ENCODE measurements at regions not wholly inside any gene's neighbourhood (a gene's known extent, or its start where the extent isn't known, plus 50 kb on each side); places are given as distances from the start of the nearest gene placed in this dataset.

DNA sequence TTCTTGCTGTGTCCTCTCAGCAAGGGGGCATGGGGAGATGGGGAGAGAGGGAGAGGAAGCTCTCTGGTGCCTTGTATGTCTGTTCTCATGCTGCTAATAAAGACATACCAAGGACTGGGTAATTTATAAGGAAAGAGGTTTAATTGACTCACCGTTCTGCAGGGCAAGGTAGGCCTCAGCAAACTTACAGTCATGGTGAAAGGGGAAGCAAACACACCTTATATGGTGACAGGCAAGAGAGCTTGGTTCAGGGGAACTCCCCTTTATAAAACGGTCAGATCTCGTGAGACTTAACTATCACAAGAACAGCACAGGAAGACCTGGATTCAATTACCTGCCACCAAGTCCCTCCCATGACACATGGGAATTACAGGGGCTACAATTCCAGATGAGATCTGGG, 464.7 kb upstream of the CELF2 start:
- DNase-seq (no peak), ATAC-seq (no peak)
- Histone ChIP-seq H3K9me3 (no peaks in the 10 kb centered on the region), H3K27me3 (no peaks in the 10 kb centered on the region), H3K36me3 (no peaks in the 10 kb centered on the region), H3K4me1 (no peaks in the 10 kb centered on the region), H3K4me3 (no peak overlapping the region), H3K27ac (no peak overlapping the region)
- TF ChIP-seq, protein P1, sequence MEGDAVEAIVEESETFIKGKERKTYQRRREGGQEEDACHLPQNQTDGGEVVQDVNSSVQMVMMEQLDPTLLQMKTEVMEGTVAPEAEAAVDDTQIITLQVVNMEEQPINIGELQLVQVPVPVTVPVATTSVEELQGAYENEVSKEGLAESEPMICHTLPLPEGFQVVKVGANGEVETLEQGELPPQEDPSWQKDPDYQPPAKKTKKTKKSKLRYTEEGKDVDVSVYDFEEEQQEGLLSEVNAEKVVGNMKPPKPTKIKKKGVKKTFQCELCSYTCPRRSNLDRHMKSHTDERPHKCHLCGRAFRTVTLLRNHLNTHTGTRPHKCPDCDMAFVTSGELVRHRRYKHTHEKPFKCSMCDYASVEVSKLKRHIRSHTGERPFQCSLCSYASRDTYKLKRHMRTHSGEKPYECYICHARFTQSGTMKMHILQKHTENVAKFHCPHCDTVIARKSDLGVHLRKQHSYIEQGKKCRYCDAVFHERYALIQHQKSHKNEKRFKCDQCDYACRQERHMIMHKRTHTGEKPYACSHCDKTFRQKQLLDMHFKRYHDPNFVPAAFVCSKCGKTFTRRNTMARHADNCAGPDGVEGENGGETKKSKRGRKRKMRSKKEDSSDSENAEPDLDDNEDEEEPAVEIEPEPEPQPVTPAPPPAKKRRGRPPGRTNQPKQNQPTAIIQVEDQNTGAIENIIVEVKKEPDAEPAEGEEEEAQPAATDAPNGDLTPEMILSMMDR (IDR thresholded peaks at IDR 0.05), result no peak
- intact Hi-C loops (cut with DNase I), result no loop called here

DNA sequence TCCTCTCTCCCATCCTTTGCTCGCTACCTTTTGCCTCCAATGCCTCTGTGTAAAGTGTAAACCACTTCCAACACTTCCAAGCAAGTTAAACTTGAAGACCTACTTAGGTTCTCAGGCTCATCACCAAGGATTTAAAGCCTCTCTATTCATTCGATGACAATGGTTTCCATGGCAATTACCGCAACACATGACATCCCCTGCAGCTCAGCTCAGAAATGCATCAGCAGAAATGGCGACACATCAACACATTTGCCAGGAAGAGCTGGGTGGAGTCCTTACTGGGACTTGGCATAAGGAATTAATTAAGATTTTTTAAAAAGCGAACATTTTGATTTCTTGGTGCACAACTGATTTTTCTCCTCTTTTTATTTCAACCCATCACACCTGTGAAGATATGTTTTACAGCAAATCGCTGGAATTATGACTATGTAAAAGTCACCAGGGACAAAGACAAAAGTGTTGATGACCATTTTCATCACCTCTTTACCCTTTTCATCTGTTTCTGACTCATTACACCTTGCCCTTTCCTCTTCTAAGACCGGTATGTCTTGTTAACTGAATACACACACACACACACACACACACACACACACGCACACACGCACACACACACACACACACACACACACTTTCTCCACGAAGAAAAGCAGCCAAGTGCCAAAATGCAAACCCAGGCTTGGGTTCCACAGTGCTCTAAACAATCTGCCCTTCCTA, 453.4 kb upstream of the CELF2 start:
- DNase-seq (no peak), ATAC-seq (no peak)
- no peak overlapping the region for H3K27ac ChIP-seq

DNA sequence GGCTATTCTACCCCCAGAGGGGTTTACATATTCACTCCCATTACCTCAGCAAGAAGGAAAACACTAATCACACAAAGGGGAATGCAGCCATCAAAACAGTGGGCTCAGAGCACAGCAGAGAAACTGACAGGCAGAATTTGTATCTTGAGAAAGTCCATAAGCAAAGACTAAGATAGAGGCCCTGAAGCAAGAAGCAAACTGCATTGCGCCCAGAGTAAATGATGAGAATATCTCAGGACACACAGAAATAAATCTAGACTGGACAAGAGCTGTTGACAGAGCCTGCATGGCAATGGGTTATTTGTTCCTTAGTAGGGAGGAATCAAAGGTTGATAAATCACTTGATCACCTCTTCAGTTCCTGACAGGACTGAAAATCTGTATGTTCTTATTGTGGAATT, 440.7 kb upstream of the CELF2 start:
- Histone ChIP-seq H3K4me3 (no peak overlapping the region), H3K9me3 (no peaks in the 10 kb centered on the region), H3K27me3 (no peaks in the 10 kb centered on the region), H3K4me1 (no peaks in the 10 kb centered on the region), H3K36me3 (no peaks in the 10 kb centered on the region), H3K27ac (no peak overlapping the region)
- TF ChIP-seq, protein P1 (IDR thresholded peaks at IDR 0.05), result no peak
- intact Hi-C loops (cut with DNase I), result no loop called here
- ATAC-seq, result no peak
- DNase-seq, result no peak

More for the DNA sequence above, 453.4 kb upstream of the CELF2 start:
- intact Hi-C loops (cut with DNase I), result no loop called here
- no peaks in the 10 kb centered on the region for H3K36me3 ChIP-seq
- no peaks in the 10 kb centered on the region for H3K4me1 ChIP-seq
- no peaks in the 10 kb centered on the region for H3K27me3 ChIP-seq
- H3K4me3 ChIP-seq, result no peak overlapping the region
- no peaks in the 10 kb centered on the region for H3K9me3 ChIP-seq
- TF ChIP-seq, protein P1 (IDR thresholded peaks at IDR 0.05), result no peak

DNA sequence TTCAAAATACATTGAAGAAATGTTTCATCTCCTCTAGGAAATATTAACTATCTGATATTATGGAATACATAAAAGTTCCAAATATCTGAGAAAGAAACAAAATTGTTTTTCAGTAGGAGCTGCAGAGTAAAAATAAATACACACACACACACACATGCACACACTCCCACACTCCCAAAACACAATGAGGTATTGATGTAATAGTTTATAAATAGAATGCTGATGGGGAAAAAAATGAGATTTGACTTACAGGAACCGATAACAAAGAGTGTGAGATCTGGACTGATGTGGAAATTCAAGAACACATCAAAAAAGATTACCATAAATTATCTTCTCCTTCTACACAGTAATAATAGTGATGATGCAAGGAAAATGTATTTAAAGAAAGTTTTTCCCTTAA, 438.0 kb upstream of the CELF2 start:
- ATAC-seq, result no peak
- no peaks in the 10 kb centered on the region for H3K36me3 ChIP-seq
- no peaks in the 10 kb centered on the region for H3K9me3 ChIP-seq
- intact Hi-C loops (cut with DNase I), result no loop called here
- no peaks in the 10 kb centered on the region for H3K27me3 ChIP-seq
- H3K4me1 ChIP-seq, result no peaks in the 10 kb centered on the region
- TF ChIP-seq, protein P1 (IDR thresholded peaks at IDR 0.05), result no peak
- H3K27ac ChIP-seq, result no peak overlapping the region
- H3K4me3 ChIP-seq, result no peak overlapping the region
- peak in 1 of 4 donors; percentile 26 for DNase-seq

DNA sequence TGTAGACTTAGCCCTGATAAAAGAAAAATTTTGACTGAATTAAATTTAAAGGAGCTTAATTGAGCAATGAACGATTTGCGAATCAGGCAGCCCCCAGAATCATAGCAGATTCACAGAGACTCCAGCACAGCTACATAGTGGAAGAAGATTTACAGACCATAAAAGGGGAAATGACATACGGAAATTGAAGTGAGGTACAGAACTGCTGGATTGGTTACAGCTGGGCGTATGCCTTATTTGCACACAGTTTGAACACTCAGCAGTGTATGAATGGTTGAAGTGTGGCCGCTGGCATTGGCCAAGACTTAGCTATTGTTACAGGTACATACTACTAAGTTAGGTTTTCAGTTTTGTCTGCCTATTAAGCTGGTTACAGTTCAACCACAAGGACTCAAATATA, 433.5 kb upstream of the CELF2 start:
- intact Hi-C loops (cut with DNase I), result no loop called here
- TF ChIP-seq, protein P1 (IDR thresholded peaks at IDR 0.05), result no peak
- DNase-seq (no peak), ATAC-seq (no peak)
- Histone ChIP-seq H3K4me1 (no peaks in the 10 kb centered on the region), H3K36me3 (no peaks in the 10 kb centered on the region), H3K27me3 (no peaks in the 10 kb centered on the region), H3K9me3 (no peaks in the 10 kb centered on the region), H3K27ac (no peak overlapping the region), H3K4me3 (no peak overlapping the region)
